Transverse colon (tissue), 4 donors: ENCODE measurements at regions not wholly inside any gene's neighbourhood (a gene's known extent, or its start where the extent isn't known, plus 50 kb on each side); places are given as distances from the start of the nearest gene placed in this dataset.

Experiments
- DNase-seq: peaks from one replicate; pipeline ENCODE4 v3.0.0-alpha.2; 2019
- H3K27ac ChIP-seq, 4 donors: fragments of 200-600 bp; sonication (generic); 2 replicates each; pipeline ENCODE4 v1.5.1; 2016 to 2018; ENCODE audit warnings: inconsistent platforms in 4 of 4
- H3K27me3 ChIP-seq: fragments of 200-600 bp; sonication (generic); 2 replicates; pipeline ENCODE4 v1.5.1; 2017; ENCODE audit warnings: inconsistent platforms
- H3K36me3 ChIP-seq, 4 donors: fragments of 200-600 bp; sonication (generic); 2 replicates each; pipeline ENCODE4 v1.5.1; 2017 to 2019; ENCODE audit warnings: inconsistent platforms in 4 of 4
- H3K4me1 ChIP-seq, 4 donors: fragments of 200-600 bp; sonication (generic); 2 replicates each; pipeline ENCODE4 v1.5.1; 2017 to 2020; ENCODE audit warnings: inconsistent platforms in 4 of 4
- H3K4me3 ChIP-seq, 4 donors: fragments of 200-600 bp; sonication (generic); 1 replicate in 1 of 4; 2 replicates in 3 of 4; pipeline versions ENCODE4 v1.5.1 to v1.6.1; 2017 to 2019; ENCODE audit warnings: inconsistent platforms in 4 of 4
- H3K9me3 ChIP-seq, 2 donors: fragments of 200-600 bp; sonication (generic); 2 replicates each; pipeline ENCODE4 v1.5.1; 2017 to 2019; ENCODE audit warnings: inconsistent platforms in 2 of 2
- CTCF ChIP-seq, 5 experiments: fragments of 200-600 bp in 3 of 5; fragments of 450-650 bp in 2 of 5; sonication (generic) in 3 of 5; IDR thresholded peaks; 1 replicate in 2 of 5; 2 replicates in 3 of 5; pipeline ENCODE4 v1.5.1; 2016 to 2017; ENCODE audit warnings: antibody characterized with exemption in 5 of 5, inconsistent platforms in 3 of 5, mild to moderate bottlenecking in 2 of 5, moderate library complexity in 1 of 5
- EP300 ChIP-seq: sonication (generic); formaldehyde crosslinking; IDR thresholded peaks from one replicate; pipeline ENCODE4 v1.6.1; 2017; ENCODE audit warnings: antibody characterized with exemption, low read depth
- POLR2A ChIP-seq: fragments of 450-650 bp; IDR thresholded peaks from one replicate; pipeline ENCODE4 v1.6.1; 2016; ENCODE audit warnings: antibody characterized with exemption, mild to moderate bottlenecking, moderate library complexity
- POLR2AphosphoS5 ChIP-seq, 3 donors: sonication (generic); formaldehyde crosslinking; IDR thresholded peaks; one replicate each; pipeline ENCODE4 v1.6.1; 2016; ENCODE audit warnings: antibody characterized with exemption in 3 of 3
- WGBS, 2 donors: methylation state at CpG; one replicate each; pipeline ENCODE4 v1.1.5; 2018; ENCODE audit warnings: low coverage in 1 of 2; 5-methylcytosine and 5-hydroxymethylcytosine counted together
- in situ Hi-C, 4 donors: fragments of 200-750 bp; cut with MboI; loops; one replicate each; pipeline versions ENCODE4 v1.15.0 to v1.15.1; 2017; ENCODE audit warnings: low sequenced_read_pairs in 3 of 4, low pct_ligation_motif_present in 1 of 4, low pct_unique_long_range_greater_than_20kb in 1 of 4
- intact Hi-C: fragments of 100-400 bp; cut with DNase I; formaldehyde crosslinking; loops from one replicate; pipeline ENCODE4 v1.15.1; 2023; ENCODE audit warnings: low total_unique reads

GRCh38 chr1:29501227-29501976 lies 265.1 kb downstream of the PTPRU start:
- H3K4me1 ChIP-seq = peaks cover 0 to 6% (median 0%) of the 10 kb centered on the region in 4 donors
- TF ChIP-seq POLR2A = no peak
- no peaks in the 10 kb centered on the region for H3K9me3 ChIP-seq
- 25 to 36% methylated on average over 8 of the region's 8 CpGs for WGBS, 2 donors
- H3K27ac ChIP-seq = no peak overlapping the region
- intact Hi-C loops = no loop called here
- peaks cover 12% of the 10 kb centered on the region for H3K27me3 ChIP-seq
- DNase-seq = no peak
- H3K36me3 ChIP-seq = no peaks in the 10 kb centered on the region
- H3K4me3 ChIP-seq = no peak overlapping the region
- in situ Hi-C loops = no loop called here

- no peak overlapping the region for H3K27ac ChIP-seq
- WGBS, 2 donors = 85 to 100% methylated on average over 1 to 5 of the region's 5 CpGs
- no peak for DNase-seq
- intact Hi-C loops (no loop called here), in situ Hi-C loops (no loop called here)
- no peaks in the 10 kb centered on the region for H3K9me3 ChIP-seq
- TF ChIP-seq POLR2AphosphoS5 (IDR thresholded peaks at IDR 0.05) (no peak), CTCF (IDR thresholded peaks at IDR 0.05) (no peak), POLR2A (no peak), EP300 (no peak)
- H3K4me3 ChIP-seq = no peak overlapping the region
- H3K27me3 ChIP-seq = peaks cover 12% of the 10 kb centered on the region
- H3K36me3 ChIP-seq = no peaks in the 10 kb centered on the region
- peaks cover 0 to 6% (median 0%) of the 10 kb centered on the region in 4 donors for H3K4me1 ChIP-seq
These were observed 264.3 kb downstream of the PTPRU start for GRCh38 chr1:29500651-29501050.

- Histone ChIP-seq H3K27me3 (peaks cover 12% of the 10 kb centered on the region), H3K4me1 (peaks cover 0 to 6% (median 0%) of the 10 kb centered on the region in 4 donors), H3K4me3 (no peak overlapping the region), H3K9me3 (no peaks in the 10 kb centered on the region), H3K27ac (no peak overlapping the region), H3K36me3 (no peaks in the 10 kb centered on the region)
- TF ChIP-seq POLR2AphosphoS5 (IDR thresholded peaks at IDR 0.05) = no peak
- TF ChIP-seq POLR2A = no peak
- no peak for TF ChIP-seq EP300
- TF ChIP-seq CTCF (IDR thresholded peaks at IDR 0.05) = no peak
- 81% methylated on average over 9 of the region's 9 CpGs; no CpG with 5 or more reads in 1 of the 2 donors for WGBS, 2 donors
- in situ Hi-C loops = no loop called here
- no peak for DNase-seq
- intact Hi-C loops = no loop called here
These were observed 263.7 kb downstream of the PTPRU start for GRCh38 chr1:29500041-29500440.

- Histone ChIP-seq H3K36me3 (no peaks in the 10 kb centered on the region), H3K27ac (no peak overlapping the region), H3K4me1 (peaks cover 0 to 6% (median 0%) of the 10 kb centered on the region in 4 donors), H3K4me3 (no peak overlapping the region), H3K27me3 (peaks cover 12% of the 10 kb centered on the region), H3K9me3 (no peaks in the 10 kb centered on the region)
- intact Hi-C loops = no loop called here
- in situ Hi-C loops = no loop called here
- TF ChIP-seq POLR2AphosphoS5 (IDR thresholded peaks at IDR 0.05) (no peak), CTCF (IDR thresholded peaks at IDR 0.05) (no peak), EP300 (no peak), POLR2A (no peak)
- DNase-seq = no peak
- 72 to 83% methylated on average over 7 to 9 of the region's 9 CpGs for WGBS, 2 donors
These were observed 262.9 kb downstream of the PTPRU start for GRCh38 chr1:29499104-29499650.
